BLaER1 (cell line): ENCODE measurements at regions not wholly inside any gene's neighbourhood (a gene's known extent, or its start where the extent isn't known, plus 50 kb on each side); places are given as distances from the start of the nearest gene placed in this dataset.

Experiments used
- H3K27ac ChIP-seq: shearing (Covaris generic); formaldehyde crosslinking; 2 replicates; pipeline ENCODE4 v1.8.1; 2022
- H3K27me3 ChIP-seq: shearing (Covaris generic); formaldehyde crosslinking; 2 replicates; pipeline ENCODE4 v1.8.1; 2022
- H3K36me3 ChIP-seq: shearing (Covaris generic); formaldehyde crosslinking; 2 replicates; pipeline ENCODE4 v1.8.1; 2022
- H3K4me1 ChIP-seq: shearing (Covaris generic); formaldehyde crosslinking; 2 replicates; pipeline ENCODE4 v1.8.1; 2022
- H3K4me2 ChIP-seq: shearing (Covaris generic); formaldehyde crosslinking; 2 replicates; pipeline ENCODE4 v1.8.1; 2022
- H3K4me3 ChIP-seq: shearing (Covaris generic); formaldehyde crosslinking; 2 replicates; pipeline ENCODE4 v1.8.1; 2022
- H3K9ac ChIP-seq: shearing (Covaris generic); formaldehyde crosslinking; 2 replicates; pipeline ENCODE4 v1.8.1; 2022
- H3K9me3 ChIP-seq: shearing (Covaris generic); formaldehyde crosslinking; 2 replicates; pipeline ENCODE4 v1.8.1; 2022
- H4K20me1 ChIP-seq: shearing (Covaris generic); formaldehyde crosslinking; 2 replicates; pipeline ENCODE4 v1.8.1; 2022
- Cebpa-rat ChIP-seq: shearing (Covaris generic); IDR thresholded peaks from 2 replicates; pipeline ENCODE4 v1.8.1; 2022

- Histone ChIP-seq H3K4me1 (no peaks in the 10 kb centered on the region), H3K27ac (no peak overlapping the region), H3K27me3 (no peaks in the 10 kb centered on the region), H3K36me3 (no peaks in the 10 kb centered on the region), H3K9ac (no peak overlapping the region), H4K20me1 (no peaks in the 10 kb centered on the region), H3K4me3 (no peak overlapping the region), H3K9me3 (no peaks in the 10 kb centered on the region), H3K4me2 (no peak overlapping the region)
- no peak for TF ChIP-seq Cebpa-rat
These were observed 503.1 kb upstream of the LCORL start for GRCh38 chr4:18524667-18525066.

DNA sequence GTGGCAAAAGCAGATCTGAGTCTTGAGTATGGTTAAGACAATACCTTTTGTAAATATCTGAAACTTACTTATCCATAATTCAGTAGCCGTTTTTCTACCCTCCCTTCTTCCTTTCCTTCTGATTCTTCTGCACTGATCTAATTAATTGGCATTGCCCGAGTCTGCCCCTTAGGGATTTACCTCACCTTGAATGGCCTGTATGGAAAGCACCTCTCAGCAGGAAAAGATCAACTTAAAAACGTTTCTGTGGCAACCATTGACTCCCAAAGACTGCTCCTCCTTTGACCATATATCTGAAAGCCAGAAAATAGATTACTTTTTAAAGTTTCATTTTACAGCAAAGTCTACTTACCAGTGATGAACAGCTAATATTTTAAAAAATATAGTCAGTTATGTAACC lies 496.5 kb upstream of the LCORL start:
- no peaks in the 10 kb centered on the region for H3K4me1 ChIP-seq
- H3K36me3 ChIP-seq: no peaks in the 10 kb centered on the region
- no peak overlapping the region for H3K4me2 ChIP-seq
- TF ChIP-seq Cebpa-rat: no peak
- H3K4me3 ChIP-seq: no peak overlapping the region
- H3K9me3 ChIP-seq: no peaks in the 10 kb centered on the region
- no peaks in the 10 kb centered on the region for H4K20me1 ChIP-seq
- H3K9ac ChIP-seq: no peak overlapping the region
- no peak overlapping the region for H3K27ac ChIP-seq
- no peaks in the 10 kb centered on the region for H3K27me3 ChIP-seq

DNA sequence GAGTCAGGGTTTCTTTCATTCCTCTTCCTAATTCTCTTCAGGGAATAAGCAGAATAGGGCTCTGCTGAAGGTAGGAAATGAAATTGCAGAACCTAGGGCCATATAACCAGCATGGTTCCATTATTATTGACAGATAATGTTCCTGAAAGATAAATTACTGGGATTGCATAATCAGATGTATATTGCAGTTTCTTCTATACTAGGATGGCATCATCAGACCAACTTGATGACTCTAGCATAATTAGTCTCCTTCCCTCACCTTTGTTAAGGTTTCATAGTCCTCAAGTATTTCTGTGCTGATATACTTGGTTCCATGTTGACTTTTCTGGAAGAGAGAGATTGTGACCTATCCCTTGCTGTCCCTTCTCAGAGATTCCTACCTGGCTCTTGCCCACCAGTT lies 492.3 kb upstream of the LCORL start:
- Histone ChIP-seq H3K9me3 (no peaks in the 10 kb centered on the region), H3K4me2 (no peak overlapping the region), H3K9ac (no peak overlapping the region), H3K36me3 (no peaks in the 10 kb centered on the region), H3K4me3 (no peak overlapping the region), H3K4me1 (no peaks in the 10 kb centered on the region), H3K27ac (no peak overlapping the region), H4K20me1 (no peaks in the 10 kb centered on the region), H3K27me3 (no peaks in the 10 kb centered on the region)
- TF ChIP-seq Cebpa-rat: no peak

DNA sequence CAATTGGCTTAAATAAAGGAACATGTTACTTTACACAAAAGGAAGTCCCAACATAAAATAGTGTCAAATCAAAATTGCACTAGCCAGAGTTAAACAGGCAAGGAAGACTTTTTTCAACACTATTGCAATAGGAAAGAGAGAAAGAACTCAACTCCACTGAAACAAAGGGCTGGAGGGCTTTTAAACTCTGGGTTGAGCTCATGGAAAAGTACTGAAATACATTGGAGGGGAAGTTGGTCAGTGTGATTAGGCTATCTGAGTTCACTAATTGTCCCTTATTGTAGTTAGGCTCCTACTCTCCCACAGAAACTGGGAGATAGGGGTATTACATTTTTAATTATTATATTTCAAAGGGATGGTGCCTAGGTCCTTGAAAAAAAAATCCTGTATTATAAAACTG lies 491.2 kb upstream of the LCORL start:
- Histone ChIP-seq H4K20me1 (no peaks in the 10 kb centered on the region), H3K4me3 (no peak overlapping the region), H3K9me3 (no peaks in the 10 kb centered on the region), H3K27ac (no peak overlapping the region), H3K9ac (no peak overlapping the region), H3K27me3 (no peaks in the 10 kb centered on the region), H3K36me3 (no peaks in the 10 kb centered on the region), H3K4me1 (no peaks in the 10 kb centered on the region), H3K4me2 (no peak overlapping the region)
- no peak for TF ChIP-seq Cebpa-rat

DNA sequence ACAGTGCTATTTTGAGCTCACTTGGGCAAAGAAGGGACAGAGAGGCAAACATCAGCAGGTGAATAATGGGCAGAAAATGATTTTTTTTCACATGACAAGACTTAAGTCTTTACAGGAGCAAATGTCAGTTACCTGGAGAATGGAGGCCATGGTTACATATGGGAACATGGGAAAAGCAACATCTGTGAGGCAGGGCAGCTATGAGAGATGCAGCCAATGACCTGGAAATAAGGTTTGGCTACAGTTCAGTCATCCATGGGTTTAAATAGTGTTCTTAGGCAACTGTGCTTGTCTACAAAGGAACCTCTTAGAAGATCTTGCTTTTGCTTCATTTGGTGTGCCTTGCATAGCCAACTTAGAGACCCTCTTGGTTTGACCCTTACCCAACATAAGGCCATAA lies 490.2 kb upstream of the LCORL start:
- no peaks in the 10 kb centered on the region for H3K4me1 ChIP-seq
- H3K9ac ChIP-seq: no peak overlapping the region
- no peaks in the 10 kb centered on the region for H3K36me3 ChIP-seq
- H3K27me3 ChIP-seq: no peaks in the 10 kb centered on the region
- no peak for TF ChIP-seq Cebpa-rat
- no peaks in the 10 kb centered on the region for H4K20me1 ChIP-seq
- no peak overlapping the region for H3K4me3 ChIP-seq
- no peaks in the 10 kb centered on the region for H3K9me3 ChIP-seq
- no peak overlapping the region for H3K4me2 ChIP-seq
- no peak overlapping the region for H3K27ac ChIP-seq

DNA sequence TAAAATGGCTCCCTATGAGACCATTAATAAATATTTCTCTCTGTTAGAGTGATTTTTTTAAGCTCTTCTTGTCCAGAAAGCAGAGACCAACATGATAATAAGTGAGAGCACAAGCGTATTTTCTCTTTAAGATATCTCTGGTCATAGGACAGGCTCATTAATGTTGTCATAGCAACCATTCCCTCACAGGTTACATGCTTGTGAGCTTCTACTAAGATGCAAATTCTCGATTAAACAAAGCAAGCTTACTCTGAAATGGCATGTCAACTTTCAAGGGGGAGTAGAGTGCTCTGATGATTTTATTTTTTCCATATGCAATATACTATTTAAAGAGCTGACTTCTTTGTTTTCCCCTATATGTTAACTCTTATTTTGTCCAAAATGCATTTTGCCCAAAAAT lies 487.2 kb upstream of the LCORL start:
- no peak for TF ChIP-seq Cebpa-rat
- no peak overlapping the region for H3K4me3 ChIP-seq
- H3K9me3 ChIP-seq: no peaks in the 10 kb centered on the region

DNA sequence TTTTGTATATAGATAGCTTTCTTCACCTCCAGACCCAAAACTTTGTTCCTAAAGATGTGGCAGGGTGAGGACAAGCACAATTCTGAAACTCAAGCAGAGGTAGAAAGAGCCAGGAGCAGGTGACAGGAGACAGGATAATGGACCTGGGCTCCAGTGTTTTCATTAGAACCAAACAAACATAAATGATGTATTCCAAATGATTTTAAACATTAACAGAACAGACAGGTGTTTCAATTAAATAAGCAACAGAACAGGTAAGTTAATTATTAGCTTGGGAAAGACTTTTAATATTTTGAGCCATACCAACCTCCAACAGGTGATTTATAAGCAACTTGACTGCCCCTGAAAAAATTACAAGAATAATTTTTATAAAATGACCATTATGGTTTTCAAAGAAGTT lies 459.4 kb upstream of the LCORL start:
- H4K20me1 ChIP-seq: no peaks in the 10 kb centered on the region
- H3K4me2 ChIP-seq: no peak overlapping the region
- no peak overlapping the region for H3K4me3 ChIP-seq
- peaks cover 13% of the 10 kb centered on the region for H3K9me3 ChIP-seq
- no peaks in the 10 kb centered on the region for H3K27me3 ChIP-seq
- H3K27ac ChIP-seq: no peak overlapping the region
- no peaks in the 10 kb centered on the region for H3K36me3 ChIP-seq
- no peak for TF ChIP-seq Cebpa-rat
- H3K9ac ChIP-seq: no peak overlapping the region
- H3K4me1 ChIP-seq: no peaks in the 10 kb centered on the region

More for the DNA sequence above, 487.2 kb upstream of the LCORL start:
- Histone ChIP-seq H3K9ac (no peak overlapping the region), H3K27me3 (no peaks in the 10 kb centered on the region), H3K4me1 (no peaks in the 10 kb centered on the region), H4K20me1 (no peaks in the 10 kb centered on the region), H3K27ac (no peak overlapping the region), H3K36me3 (no peaks in the 10 kb centered on the region), H3K4me2 (no peak overlapping the region)

- H3K4me3 ChIP-seq: no peak overlapping the region
- no peaks in the 10 kb centered on the region for H4K20me1 ChIP-seq
- no peaks in the 10 kb centered on the region for H3K4me1 ChIP-seq
- H3K4me2 ChIP-seq: no peak overlapping the region
- no peaks in the 10 kb centered on the region for H3K27me3 ChIP-seq
- no peak for TF ChIP-seq Cebpa-rat
- H3K9me3 ChIP-seq: peaks cover 13% of the 10 kb centered on the region
- no peaks in the 10 kb centered on the region for H3K36me3 ChIP-seq
- no peak overlapping the region for H3K9ac ChIP-seq
- no peak overlapping the region for H3K27ac ChIP-seq
These were observed 458.8 kb upstream of the LCORL start for GRCh38 chr4:18480342-18480741.

- Histone ChIP-seq H3K27ac (no peak overlapping the region), H4K20me1 (no peaks in the 10 kb centered on the region), H3K36me3 (no peaks in the 10 kb centered on the region), H3K4me3 (no peak overlapping the region), H3K9ac (no peak overlapping the region), H3K4me1 (no peaks in the 10 kb centered on the region), H3K9me3 (peaks cover 13% of the 10 kb centered on the region), H3K27me3 (no peaks in the 10 kb centered on the region), H3K4me2 (no peak overlapping the region)
- TF ChIP-seq Cebpa-rat: no peak
These were observed 458.3 kb upstream of the LCORL start for GRCh38 chr4:18479825-18480224.

- Histone ChIP-seq H3K27ac (no peak overlapping the region), H3K4me2 (no peak overlapping the region), H3K27me3 (no peaks in the 10 kb centered on the region), H3K4me3 (no peak overlapping the region), H4K20me1 (no peaks in the 10 kb centered on the region), H3K9ac (no peak overlapping the region), H3K36me3 (no peaks in the 10 kb centered on the region), H3K4me1 (no peaks in the 10 kb centered on the region), H3K9me3 (no peaks in the 10 kb centered on the region)
- no peak for TF ChIP-seq Cebpa-rat
These were observed 442.5 kb upstream of the LCORL start for GRCh38 chr4:18463987-18464559.

DNA sequence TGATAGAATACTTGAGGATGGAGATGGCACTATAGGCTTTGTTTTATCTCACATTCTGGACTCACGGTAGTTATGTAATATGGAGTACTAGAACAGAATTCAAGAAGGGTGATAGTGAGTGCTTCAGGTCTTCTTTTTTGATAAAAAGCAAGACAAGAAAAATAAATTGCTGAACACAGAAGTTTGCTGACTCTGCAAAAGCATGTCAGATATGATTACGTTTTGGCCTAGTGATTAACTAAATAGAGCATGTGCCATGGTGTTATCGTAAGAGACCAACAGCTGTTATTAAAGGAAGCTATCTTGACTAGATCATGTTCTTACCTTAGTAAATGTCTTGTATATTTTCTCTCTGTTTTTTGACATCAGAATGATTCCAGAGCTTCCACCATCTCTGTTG lies 436.9 kb upstream of the LCORL start:
- Histone ChIP-seq H3K27me3 (no peaks in the 10 kb centered on the region), H3K9ac (no peak overlapping the region), H3K4me3 (no peak overlapping the region), H3K9me3 (no peaks in the 10 kb centered on the region), H3K36me3 (no peaks in the 10 kb centered on the region), H4K20me1 (no peaks in the 10 kb centered on the region), H3K4me1 (no peaks in the 10 kb centered on the region), H3K4me2 (no peak overlapping the region), H3K27ac (no peak overlapping the region)
- TF ChIP-seq Cebpa-rat: no peak
